Gastrocnemius medialis (tissue), 4 donors: ENCODE measurements at regions not wholly inside any gene's neighbourhood (a gene's known extent, or its start where the extent isn't known, plus 50 kb on each side); places are given as distances from the start of the nearest gene placed in this dataset.

ENCODE experiments used
- ATAC-seq, 2 donors: fragments of 150-250 bp; one replicate each; pipeline ENCODE4 v1.9.1; 2016
- DNase-seq, 2 donors: peaks; one replicate each; pipeline ENCODE4 v3.0.0-alpha.2; 2019
- H3K27ac ChIP-seq, 4 donors: fragments of 200-600 bp; sonication (generic); 1 replicate in 1 of 4; 2 replicates in 3 of 4; pipeline ENCODE4 v1.5.1; 2016 to 2018; ENCODE audit warnings: mild to moderate bottlenecking in 2 of 4, moderate library complexity in 1 of 4
- H3K27me3 ChIP-seq, 3 donors: fragments of 200-600 bp; sonication (generic) in 2 of 3; 1 replicate in 1 of 3; 2 replicates in 2 of 3; pipeline versions ENCODE4 v1.5.1 to v1.6.0; 2016 to 2019; ENCODE audit warnings: mild to moderate bottlenecking in 1 of 3, moderate library complexity in 1 of 3
- H3K36me3 ChIP-seq, 2 donors: fragments of 200-600 bp; sonication (generic) in 1 of 2; one replicate each; pipeline ENCODE4 v1.5.1; 2017 to 2018
- H3K4me1 ChIP-seq, 2 donors: fragments of 200-600 bp; sonication (generic) in 1 of 2; one replicate each; pipeline ENCODE4 v1.5.1; 2016 to 2017; ENCODE audit warnings: mild to moderate bottlenecking in 2 of 2
- H3K4me3 ChIP-seq, 4 donors: fragments of 200-600 bp; sonication (generic) in 3 of 4; 1 replicate in 1 of 4; 2 replicates in 3 of 4; pipeline ENCODE4 v1.5.1; 2016 to 2019; ENCODE audit warnings: mild to moderate bottlenecking in 2 of 4
- H3K9me3 ChIP-seq, 3 donors: fragments of 200-600 bp; sonication (generic) in 2 of 3; 1 replicate in 1 of 3; 2 replicates in 2 of 3; pipeline ENCODE4 v1.5.1; 2016 to 2019
- CTCF ChIP-seq, 5 experiments: fragments of 450-650 bp in 3 of 5; fragments of 200-600 bp in 2 of 5; sonication (generic) in 2 of 5; IDR thresholded peaks in 4 of 5; conservative IDR thresholded peaks in 1 of 5; 1 replicate in 4 of 5; 2 replicates in 1 of 5; pipeline ENCODE4 v1.5.1; 2016 to 2019; ENCODE audit warnings: antibody characterized with exemption in 5 of 5, mild to moderate bottlenecking in 3 of 5, moderate library complexity in 3 of 5
- POLR2A ChIP-seq, 2 donors: fragments of 450-650 bp; IDR thresholded peaks; one replicate each; pipeline ENCODE4 v1.6.1; 2017; ENCODE audit warnings: antibody characterized with exemption in 2 of 2, mild to moderate bottlenecking in 2 of 2, moderate library complexity in 2 of 2
- in situ Hi-C, 4 donors: fragments of 200-750 bp; cut with MboI; loops; one replicate each; pipeline versions ENCODE4 v1.15.0 to v1.8.0; 2017; ENCODE audit warnings: low sequenced_read_pairs in 4 of 4
- intact Hi-C: fragments of 100-400 bp; cut with DNase I; formaldehyde crosslinking; loops from one replicate; pipeline ENCODE4 v1.15.1; 2023; ENCODE audit warnings: low total_unique reads

GRCh38 chr3:110542552-110543150 lies 529.0 kb upstream of the NECTIN3 start:
- Histone ChIP-seq H3K9me3 (no peaks in the 10 kb centered on the region), H3K36me3 (no peaks in the 10 kb centered on the region), H3K4me1 (no peaks in the 10 kb centered on the region), H3K4me3 (no peak overlapping the region), H3K27ac (no peak overlapping the region), H3K27me3 (no peaks in the 10 kb centered on the region)
- in situ Hi-C loops, result no loop called here
- no peak for DNase-seq
- no peak for ATAC-seq
- no peak for TF ChIP-seq CTCF (IDR thresholded peaks at IDR 0.05 in 4 of 5, conservative IDR thresholded peaks at IDR 0.05 in 1 of 5)
- TF ChIP-seq POLR2A (IDR thresholded peaks at IDR 0.05), result no peak
- intact Hi-C loops, result no loop called here

- in situ Hi-C loops, result no loop called here
- ATAC-seq, result no peak
- no peak for TF ChIP-seq POLR2A (IDR thresholded peaks at IDR 0.05)
- TF ChIP-seq CTCF (IDR thresholded peaks at IDR 0.05 in 4 of 5, conservative IDR thresholded peaks at IDR 0.05 in 1 of 5), result no peak
Observed at GRCh38 chr3:110544730-110545129, 526.9 kb upstream of the NECTIN3 start.

GRCh38 chr3:110550511-110550910 lies 521.1 kb upstream of the NECTIN3 start:
- H3K4me3 ChIP-seq, result no peak overlapping the region
- no peak for TF ChIP-seq CTCF (IDR thresholded peaks at IDR 0.05 in 4 of 5, conservative IDR thresholded peaks at IDR 0.05 in 1 of 5)
- no peak for TF ChIP-seq POLR2A (IDR thresholded peaks at IDR 0.05)
- intact Hi-C loops (no loop called here), in situ Hi-C loops (no loop called here)
- no peak for ATAC-seq
- DNase-seq, result no peak
- no peak overlapping the region for H3K27ac ChIP-seq
- H3K27me3 ChIP-seq, result no peaks in the 10 kb centered on the region
- no peaks in the 10 kb centered on the region for H3K36me3 ChIP-seq
- H3K9me3 ChIP-seq, result no peaks in the 10 kb centered on the region
- no peaks in the 10 kb centered on the region for H3K4me1 ChIP-seq

More at GRCh38 chr3:110544730-110545129, 526.9 kb upstream of the NECTIN3 start:
- H3K27ac ChIP-seq, result no peak overlapping the region
- no peak overlapping the region for H3K4me3 ChIP-seq
- no peak for DNase-seq
- no peaks in the 10 kb centered on the region for H3K36me3 ChIP-seq
- no peaks in the 10 kb centered on the region for H3K9me3 ChIP-seq
- H3K4me1 ChIP-seq, result no peaks in the 10 kb centered on the region
- H3K27me3 ChIP-seq, result no peaks in the 10 kb centered on the region
- intact Hi-C loops, result no loop called here

DNA sequence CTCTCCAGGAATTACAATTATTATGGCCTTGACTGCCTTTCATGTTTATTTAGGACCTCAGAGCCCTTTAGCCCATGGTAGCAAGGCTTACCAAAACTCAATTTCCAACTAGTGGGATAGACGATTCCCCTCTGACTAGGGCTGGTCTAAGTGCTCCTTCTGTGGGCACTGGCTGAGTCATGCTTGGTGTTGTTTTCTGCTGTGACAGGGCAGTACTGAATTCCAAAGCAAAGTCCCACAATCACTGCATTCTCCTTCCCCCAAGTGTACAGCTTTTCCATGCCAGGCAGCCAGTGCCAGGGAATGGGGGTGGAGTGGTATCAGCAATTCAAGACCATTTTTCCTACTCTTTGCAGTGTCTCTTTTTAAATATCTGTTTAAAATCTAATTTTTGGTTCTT lies 509.0 kb upstream of the NECTIN3 start:
- Histone ChIP-seq H3K4me1 (no peaks in the 10 kb centered on the region), H3K27me3 (no peaks in the 10 kb centered on the region), H3K4me3 (no peak overlapping the region), H3K36me3 (no peaks in the 10 kb centered on the region), H3K27ac (no peak overlapping the region), H3K9me3 (no peaks in the 10 kb centered on the region)
- DNase-seq (no peak), ATAC-seq (no peak)
- in situ Hi-C loops, result no loop called here
- intact Hi-C loops, result no loop called here
- TF ChIP-seq CTCF (IDR thresholded peaks at IDR 0.05 in 4 of 5, conservative IDR thresholded peaks at IDR 0.05 in 1 of 5), result no peak
- no peak for TF ChIP-seq POLR2A (IDR thresholded peaks at IDR 0.05)

- Histone ChIP-seq H3K4me3 (no peak overlapping the region), H3K36me3 (no peaks in the 10 kb centered on the region), H3K4me1 (no peaks in the 10 kb centered on the region), H3K27ac (no peak overlapping the region), H3K9me3 (no peaks in the 10 kb centered on the region), H3K27me3 (no peaks in the 10 kb centered on the region)
- in situ Hi-C loops, result no loop called here
- no peak for DNase-seq
- ATAC-seq, result no peak
- no peak for TF ChIP-seq POLR2A (IDR thresholded peaks at IDR 0.05)
- no peak for TF ChIP-seq CTCF (IDR thresholded peaks at IDR 0.05 in 4 of 5, conservative IDR thresholded peaks at IDR 0.05 in 1 of 5)
- intact Hi-C loops, result no loop called here
Observed at GRCh38 chr3:110564674-110565073, 506.9 kb upstream of the NECTIN3 start.
